NCI-H2107 treated with DMSO at 0.1 percent for 48 hours (cell line): ENCODE measurements at regions not wholly inside any gene's neighbourhood (a gene's known extent, or its start where the extent isn't known, plus 50 kb on each side); places are given as distances from the start of the nearest gene placed in this dataset.

Experiments
- DNase-seq: peaks from one replicate; lab custom pipeline; 2025; ENCODE audit not compliant: unreplicated experiment; lab: John Stamatoyannopoulos, UW

- DNase-seq = no peak
Measured at GRCh38 chr1:110816945-110817344, 56.0 kb upstream of the CD53 start.

- DNase-seq = no peak
Measured at GRCh38 chr1:110811529-110811928, 61.4 kb upstream of the CD53 start.

- DNase-seq = no peak
Measured at GRCh38 chr1:110800079-110800478, 72.9 kb upstream of the CD53 start.

GRCh38 chr1:110798691-110799256, 74.2 kb upstream of the CD53 start:
- DNase-seq = peak; percentile 85

- DNase-seq = no peak
Measured at GRCh38 chr1:110788673-110789072, 84.3 kb upstream of the CD53 start.

GRCh38 chr1:110787328-110788071, 85.4 kb upstream of the CD53 start:
- no peak for DNase-seq

GRCh38 chr1:110786802-110787327, 86.1 kb upstream of the CD53 start:
- DNase-seq = no peak

- no peak for DNase-seq
Measured at GRCh38 chr1:110785612-110786011, 87.3 kb upstream of the CD53 start.

- DNase-seq = no peak
Measured at GRCh38 chr1:110785055-110785454, 87.9 kb upstream of the CD53 start.

GRCh38 chr1:110783292-110783918, 89.5 kb upstream of the CD53 start:
- DNase-seq = peak; percentile 88

GRCh38 chr1:110781525-110781924, 91.4 kb upstream of the CD53 start:
- DNase-seq = no peak

GRCh38 chr1:110780600-110781484, 92.1 kb upstream of the CD53 start:
- DNase-seq = peak; percentile 72

GRCh38 chr1:110779636-110780035, 93.3 kb upstream of the CD53 start:
- no peak for DNase-seq

- DNase-seq = no peak
Measured at GRCh38 chr1:110778821-110779220, 94.1 kb upstream of the CD53 start.

GRCh38 chr1:110777228-110777627, 95.7 kb upstream of the CD53 start:
- no peak for DNase-seq

- no peak for DNase-seq
Measured at GRCh38 chr1:110774398-110774797, 98.5 kb upstream of the CD53 start.

- no peak for DNase-seq
Measured at GRCh38 chr1:110773813-110774212, 99.1 kb upstream of the KCNA3 start.

- no peak for DNase-seq
Measured at GRCh38 chr1:110771245-110772022, 96.7 kb upstream of the KCNA3 start.

- DNase-seq = no peak
Measured at GRCh38 chr1:110770832-110771231, 96.1 kb upstream of the KCNA3 start.

GRCh38 chr1:110768605-110769004, 93.9 kb upstream of the KCNA3 start:
- DNase-seq = no peak

GRCh38 chr1:110766336-110766647, 91.6 kb upstream of the KCNA3 start:
- DNase-seq = no peak
